HT-29 (cell line): ENCODE measurements at regions not wholly inside any gene's neighbourhood (a gene's known extent, or its start where the extent isn't known, plus 50 kb on each side); places are given as distances from the start of the nearest gene placed in this dataset.
"Not testable (repeated sequence)": the region's sequence is repeated elsewhere in the genome, so short reads cannot be mapped to it uniquely, and the experiment has no call there.

ENCODE experiments used
- DNase-seq: peaks from one replicate; pipeline ENCODE4 v3.0.0-alpha.2; 2015; ENCODE audit warnings: low spot score

DNA sequence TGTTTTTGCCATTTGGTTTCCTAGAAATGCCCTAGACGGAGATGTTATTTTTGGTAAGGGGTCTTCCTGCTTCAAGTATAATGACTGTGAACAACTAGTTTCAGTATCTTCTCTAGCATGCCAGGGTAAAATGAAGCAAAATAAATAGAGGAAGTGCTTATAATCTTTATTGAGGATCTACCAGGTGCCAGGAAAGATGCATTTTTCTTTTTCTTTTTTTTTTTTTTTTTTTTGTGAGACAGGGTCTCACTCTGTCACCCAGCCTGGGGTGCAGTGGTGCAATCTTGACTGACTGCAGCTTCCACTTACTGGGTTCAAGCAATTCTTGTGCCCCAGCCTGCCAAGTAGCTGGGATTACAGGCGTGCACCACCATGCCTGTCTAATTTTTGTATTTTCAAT, 146.6 kb upstream of the GRK3 start:
- DNase-seq = not testable (repeated sequence)

DNA sequence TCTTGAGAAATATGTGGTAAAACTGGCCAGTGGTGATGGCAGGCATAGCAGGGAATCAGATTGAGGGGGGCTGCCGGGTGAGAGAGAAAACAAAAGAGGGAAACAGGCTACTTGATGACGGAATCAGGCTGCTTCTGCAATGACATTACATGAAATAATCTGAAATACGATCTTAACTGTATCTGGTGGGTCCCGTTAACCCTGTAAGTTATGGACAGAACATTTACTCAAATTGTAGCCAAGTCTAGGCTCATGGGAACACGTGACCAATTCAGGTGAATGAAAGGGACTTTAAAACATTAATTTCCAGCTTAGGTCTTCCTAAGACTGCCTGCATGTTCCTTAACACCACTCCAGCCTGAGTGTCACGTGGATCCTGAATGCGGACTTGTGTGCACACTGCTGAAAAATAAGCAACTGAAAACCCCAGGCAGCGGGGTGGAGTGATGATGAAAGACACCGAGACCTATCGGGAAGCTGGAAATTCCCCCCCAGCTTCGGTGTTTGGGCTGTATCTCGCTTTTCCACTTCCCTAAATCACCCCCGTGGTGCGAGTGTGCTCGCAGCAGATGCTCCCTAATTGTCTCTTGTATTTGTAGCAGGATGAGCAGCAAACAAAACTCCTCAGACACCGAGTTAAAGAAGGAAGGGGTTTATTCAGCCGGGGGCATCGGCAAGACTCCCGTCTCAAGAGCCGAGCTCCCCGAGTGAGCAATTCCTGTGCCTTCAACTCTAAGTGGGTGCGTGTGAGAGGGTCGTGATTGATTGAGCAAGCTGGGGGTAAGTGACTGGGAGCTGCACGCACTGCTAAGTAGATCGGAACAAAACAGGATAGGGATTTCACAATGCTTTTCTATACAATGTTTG, 145.0 kb upstream of the GRK3 start:
- no peak for DNase-seq

DNA sequence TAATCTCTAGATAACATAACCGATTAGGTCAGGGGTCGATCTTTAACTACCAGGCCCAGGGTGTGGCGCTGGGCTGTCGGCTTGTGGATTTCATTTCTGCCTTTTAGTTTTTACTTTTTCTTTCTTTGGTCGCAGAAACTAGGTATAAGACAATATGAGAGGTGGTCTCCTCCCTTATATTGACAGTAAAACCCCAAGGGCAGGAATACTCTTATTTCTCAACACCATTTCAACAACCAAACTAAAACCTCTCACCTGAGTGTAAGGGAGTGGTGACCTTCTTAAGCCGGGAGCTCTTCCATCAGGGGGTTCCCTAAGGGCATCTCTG, 144.4 kb upstream of the GRK3 start:
- DNase-seq = not testable (repeated sequence)

DNA sequence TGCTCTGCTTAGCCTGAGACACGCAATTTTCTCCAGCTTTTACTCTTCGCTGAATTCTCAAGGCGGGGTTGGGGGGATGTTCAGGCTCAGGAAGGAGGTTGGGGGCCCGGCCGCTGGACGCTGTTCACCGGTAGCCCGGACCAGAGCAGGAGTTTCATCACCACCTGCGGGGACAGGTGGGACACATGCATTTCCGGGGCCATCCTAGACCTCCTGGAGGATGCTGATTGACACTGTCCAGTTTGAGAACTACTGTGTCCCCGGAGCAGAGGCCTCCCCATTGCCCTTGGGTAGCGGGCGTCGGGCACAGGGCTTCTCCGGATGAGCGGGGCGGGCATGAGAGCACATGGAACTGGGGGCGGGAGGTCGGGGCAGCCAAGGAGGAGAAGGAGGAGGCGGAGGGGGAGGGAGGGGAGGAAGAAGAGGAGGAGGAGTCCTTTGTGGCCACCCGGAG, 144.0 kb upstream of the GRK3 start:
- no peak for DNase-seq

DNA sequence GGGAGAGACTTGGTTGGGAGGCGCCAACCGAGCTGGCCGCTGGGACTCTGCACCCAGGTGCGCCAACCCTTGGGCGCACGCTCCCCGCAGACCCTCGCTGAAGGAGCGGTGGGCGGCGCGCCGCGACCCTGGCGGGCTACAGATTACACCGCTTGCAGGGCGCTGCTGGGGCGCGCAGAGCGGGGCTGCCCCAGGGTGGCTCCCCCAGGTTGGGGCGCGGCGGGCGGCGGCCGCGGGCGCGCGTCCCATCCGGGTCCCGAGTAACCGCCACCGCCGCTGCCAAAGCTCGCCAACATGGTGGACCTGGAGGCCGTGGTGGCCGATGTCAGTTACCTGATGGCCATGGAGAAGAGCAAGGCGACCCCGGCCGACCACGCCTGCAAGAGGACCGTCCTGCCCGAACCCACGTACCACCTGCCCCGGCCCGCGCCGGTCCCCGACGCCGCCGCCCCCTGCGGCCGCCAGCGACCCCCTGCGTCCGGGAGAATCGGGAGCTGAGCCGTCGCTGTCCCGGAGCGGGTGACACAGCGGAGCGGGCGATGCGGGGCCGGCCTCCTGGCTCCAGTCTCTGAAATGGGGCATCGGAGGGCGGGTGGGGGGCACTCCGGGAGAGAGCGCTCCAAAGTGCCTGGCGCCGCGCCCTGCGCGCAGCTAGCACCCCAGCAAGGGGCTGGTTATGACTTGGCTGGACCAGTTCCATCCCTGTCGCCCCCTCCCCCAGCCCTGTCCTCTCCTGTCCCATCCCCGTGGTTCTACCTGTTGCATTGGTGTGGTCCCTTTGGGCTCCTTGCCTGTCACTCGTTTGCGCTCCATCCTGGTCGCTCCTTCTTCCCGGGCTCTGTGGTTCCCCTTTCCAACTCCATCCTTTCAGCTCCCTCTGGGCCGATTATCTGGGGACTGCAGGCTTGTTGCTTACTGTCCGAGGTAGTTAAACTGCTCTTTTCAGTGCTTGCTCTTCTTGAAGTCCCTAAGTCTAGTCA, 143.3 kb upstream of the GRK3 start:
- no peak for DNase-seq

DNA sequence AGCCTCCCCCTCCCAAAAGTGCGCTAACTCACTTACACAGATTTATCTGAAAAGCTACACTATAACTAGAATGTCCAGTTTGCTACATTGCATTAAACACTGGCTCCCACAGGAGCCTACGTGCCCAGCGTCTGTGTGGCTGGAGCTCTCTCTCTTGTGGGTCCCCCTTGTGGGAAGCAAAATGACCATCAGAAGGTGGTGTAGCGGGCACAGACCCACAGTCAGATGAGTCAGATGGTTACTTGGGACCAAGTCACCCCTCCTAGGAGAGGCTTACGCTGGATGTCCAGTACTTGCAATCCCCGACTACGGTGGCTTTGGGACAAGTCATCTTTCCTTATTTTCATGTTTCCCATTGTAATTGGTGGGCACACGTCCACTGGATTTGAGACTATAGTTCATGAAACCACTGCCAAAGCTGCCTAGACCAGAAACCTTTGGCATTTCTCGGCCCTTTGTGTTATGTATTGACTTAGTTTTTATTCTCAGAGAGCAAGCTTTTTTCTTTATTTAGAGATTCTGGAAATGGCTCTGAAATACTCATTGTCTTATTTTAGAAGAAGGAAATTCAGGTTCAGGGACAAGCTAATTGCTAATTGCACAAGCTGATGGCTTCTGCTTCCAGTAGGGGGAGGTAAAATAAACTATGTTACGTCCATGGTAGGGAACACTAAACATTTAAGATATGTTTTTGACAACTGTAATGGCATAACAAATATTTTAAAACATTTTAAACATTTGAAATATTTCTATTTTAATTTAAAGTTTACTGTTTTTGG, 137.8 kb upstream of the GRK3 start:
- DNase-seq = not testable (repeated sequence)

DNA sequence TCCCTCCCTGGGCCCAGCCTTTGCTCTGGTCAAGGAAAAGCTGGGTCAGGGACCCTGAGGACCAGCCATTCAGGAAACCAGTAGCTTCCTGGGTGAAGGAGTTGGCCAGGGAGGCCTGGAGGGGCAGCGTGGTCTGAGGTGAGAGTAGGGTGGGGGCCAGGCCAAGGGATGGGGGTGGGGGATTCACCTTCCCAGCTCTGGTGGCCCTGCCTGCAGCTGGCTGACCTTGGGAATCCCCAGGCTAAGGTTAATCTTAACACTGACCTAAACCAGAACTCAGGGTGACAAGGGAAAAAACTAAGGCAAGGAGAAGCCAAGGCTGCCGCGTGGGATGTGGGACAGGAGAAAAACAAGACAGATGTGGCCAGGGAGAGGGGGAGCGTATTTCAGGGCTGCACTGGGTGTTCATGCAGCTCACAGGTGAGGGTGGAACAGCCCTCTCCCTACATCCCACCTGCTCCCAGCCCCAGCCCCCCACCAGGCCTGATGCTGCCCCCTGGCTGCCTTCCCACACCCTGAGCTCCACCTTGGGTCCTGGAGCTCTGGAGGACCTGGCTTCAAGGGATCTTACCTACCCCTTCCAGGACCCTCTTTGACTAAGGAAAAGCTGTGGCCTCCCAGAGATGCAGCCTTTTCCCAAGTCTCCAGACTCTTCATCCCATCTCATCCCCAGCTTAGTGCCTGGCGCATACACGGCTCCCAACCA, 132.7 kb upstream of the GRK3 start:
- not testable (repeated sequence) for DNase-seq

DNA sequence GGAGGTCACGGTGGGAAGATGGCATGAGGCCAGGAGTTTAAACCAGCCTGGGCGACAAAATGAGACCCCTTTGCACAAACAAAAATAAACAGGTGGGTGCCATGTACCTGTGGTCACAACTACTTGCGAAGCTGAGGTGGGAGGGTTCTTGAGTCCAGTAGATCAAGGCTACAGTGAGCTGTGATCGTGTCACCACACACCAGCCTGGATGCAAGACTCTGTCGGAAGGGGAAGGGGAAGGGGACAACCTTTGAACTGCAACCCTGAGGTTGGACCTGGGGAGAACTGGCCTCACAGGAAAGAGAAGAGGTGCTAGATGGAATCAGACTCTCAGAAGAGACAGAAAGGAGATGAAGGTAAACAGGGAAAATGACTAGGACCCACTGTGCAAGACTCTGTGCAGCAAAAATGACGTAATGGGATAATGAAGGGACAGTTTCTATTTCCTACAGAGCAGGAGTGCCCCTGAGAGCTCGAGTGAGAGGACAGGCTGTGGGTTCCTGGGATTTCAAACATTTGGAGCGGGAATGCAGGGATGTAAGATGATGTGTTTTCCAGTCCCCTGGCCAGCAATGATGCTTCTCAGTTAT, 131.0 kb upstream of the GRK3 start:
- DNase-seq = not testable (repeated sequence)

DNA sequence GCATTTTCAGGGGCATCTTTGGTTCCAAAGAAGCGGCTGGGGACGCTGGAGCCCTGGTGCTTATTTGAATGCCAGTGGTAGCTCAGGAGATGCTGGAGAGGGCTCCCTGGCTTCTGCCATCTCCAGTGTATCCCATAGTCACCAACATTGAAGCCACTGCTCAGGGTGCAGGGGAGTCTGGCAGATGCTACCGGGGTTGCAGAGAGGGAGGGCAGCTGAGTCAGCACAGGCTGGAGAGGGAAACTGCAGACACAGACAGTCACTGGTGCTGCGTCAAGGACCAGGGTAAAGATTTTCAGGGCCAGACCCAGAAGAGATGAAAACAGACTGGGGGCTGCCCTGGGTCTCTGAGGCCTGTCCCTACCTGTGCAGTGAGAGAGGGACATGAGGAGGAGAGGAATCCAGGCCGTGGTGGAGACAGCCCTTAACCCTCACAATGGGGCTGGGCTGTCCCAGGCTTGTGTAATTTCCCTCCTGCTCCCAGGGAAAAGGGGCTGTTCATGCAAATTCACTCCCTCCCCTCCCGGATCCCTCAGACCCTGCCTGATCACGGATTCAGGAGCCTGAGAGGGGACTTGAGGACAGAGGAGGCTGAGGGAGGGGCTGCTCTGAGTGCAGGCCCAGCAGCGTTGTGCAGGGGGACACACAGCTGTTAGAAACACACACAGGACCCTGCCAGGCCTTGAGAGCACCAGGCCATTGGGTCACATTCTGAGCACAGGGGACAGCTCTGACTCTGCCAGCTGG, 126.9 kb upstream of the GRK3 start:
- no peak for DNase-seq

DNA sequence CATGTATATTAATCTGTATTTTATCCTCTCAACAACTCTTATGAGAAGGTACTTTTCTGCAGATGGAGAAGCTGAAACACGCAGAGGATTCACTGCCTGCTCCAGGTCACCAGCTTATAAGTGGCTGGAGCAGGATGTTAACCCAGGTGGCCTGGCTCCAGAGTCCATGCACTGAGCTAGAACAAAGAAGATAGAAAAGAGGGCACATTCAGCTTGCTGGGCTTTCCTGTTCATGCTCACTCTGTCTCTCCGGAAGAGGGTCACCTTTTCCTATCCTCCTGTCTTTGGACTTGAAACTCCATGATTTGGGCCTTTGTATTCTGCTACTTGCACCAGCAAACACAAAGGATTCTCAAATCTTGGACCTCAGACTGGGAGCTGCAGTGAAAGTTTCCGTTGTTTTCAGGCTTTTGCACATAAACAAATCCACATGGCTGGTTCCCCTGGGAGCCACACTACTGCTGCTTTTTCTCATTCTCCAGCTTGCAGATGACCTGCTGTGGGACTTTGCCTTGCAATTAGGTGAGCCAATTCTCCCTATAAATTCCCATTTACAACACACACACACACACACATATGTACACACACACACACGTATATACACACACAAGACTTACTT, 117.3 kb upstream of the GRK3 start:
- no peak for DNase-seq

DNA sequence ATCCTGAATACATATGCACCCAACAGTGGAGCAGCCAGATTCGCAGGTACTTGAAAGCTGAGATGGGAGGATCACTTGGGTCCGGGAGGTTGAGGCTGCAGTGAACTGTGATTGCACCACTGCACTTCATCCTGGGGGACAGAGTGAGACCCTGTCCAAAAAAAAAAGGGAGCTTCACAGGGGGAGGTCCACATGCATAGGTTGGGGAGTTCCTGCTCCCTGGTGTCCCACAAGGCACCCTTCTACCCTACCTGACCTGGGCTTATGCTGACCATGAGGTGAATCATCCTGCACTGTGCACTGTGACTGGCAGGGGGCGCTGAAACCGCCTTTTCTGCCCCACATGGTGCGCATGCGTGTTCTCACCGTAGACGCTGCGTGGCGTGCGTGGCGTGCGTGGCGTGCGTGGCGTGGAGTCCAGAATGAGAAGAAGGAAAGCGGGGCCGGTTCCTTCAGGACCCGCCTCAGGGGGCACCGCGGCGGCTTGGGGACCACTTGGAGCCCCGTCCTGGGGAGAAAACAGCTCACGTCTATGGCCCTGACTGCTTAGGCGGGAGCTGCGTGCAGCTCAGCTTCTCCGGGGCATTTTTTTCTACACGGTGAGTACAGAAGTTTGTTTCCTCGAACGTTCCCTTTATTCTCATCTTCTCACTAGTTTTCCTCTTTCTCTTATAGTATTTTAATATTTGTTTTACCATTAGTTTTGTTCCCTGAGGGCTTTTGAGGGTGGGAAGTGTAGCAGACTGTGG, 116.6 kb upstream of the GRK3 start:
- DNase-seq = peak; percentile 93

DNA sequence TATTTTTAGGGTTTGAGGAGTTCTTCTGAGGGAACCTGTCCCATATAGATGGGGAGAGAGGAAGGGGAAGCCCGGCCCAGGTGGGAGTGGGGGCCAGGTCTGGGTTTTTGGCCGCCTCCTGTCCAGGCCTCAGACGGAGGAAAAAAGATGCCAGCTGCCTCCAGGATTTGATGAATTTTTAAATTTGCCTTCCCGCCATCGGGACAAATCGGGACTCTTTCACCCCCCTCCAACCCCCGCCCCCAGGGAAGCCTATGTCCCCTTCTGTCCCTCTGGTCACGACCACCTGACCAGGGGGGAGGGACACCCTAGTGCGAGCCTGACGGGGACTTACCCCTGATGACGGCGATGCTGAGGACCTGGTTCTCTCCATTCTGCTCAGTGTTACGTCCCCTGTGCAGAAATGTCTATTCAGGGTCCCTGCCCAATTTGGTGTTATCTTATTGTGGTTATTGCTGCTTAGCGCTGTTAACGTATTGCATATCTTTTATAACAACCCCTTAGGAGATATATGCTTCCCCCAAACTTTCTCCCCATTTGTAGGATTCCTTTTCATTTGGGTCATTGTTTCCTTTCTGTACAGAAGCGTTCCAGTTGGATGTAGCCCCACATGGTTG, 115.9 kb upstream of the GRK3 start:
- no peak for DNase-seq

DNA sequence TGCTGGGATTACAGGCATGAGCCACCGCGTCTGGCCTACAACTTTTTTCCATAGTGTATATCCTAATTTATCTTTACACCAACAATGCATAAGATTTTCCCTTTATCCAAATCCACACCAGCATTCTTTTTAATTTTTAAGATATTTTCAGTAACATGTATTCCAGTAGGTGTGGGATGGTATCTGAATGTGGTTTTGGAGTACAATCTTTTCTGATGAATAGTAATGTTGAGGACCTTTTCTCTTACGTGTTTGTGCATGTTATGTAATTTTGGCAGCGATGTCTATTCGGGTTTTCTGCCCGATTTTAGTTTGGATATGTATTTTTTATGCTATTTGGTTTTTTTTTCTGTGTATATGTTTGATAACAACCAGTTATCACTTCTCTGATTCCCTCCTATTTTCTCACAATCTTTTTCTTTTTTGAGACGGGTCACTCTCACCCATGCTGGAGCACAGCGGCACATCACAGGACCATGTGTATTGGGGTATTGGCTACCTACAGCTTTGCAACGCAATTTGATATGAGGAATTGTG, 114.6 kb upstream of the GRK3 start:
- no peak for DNase-seq

DNA sequence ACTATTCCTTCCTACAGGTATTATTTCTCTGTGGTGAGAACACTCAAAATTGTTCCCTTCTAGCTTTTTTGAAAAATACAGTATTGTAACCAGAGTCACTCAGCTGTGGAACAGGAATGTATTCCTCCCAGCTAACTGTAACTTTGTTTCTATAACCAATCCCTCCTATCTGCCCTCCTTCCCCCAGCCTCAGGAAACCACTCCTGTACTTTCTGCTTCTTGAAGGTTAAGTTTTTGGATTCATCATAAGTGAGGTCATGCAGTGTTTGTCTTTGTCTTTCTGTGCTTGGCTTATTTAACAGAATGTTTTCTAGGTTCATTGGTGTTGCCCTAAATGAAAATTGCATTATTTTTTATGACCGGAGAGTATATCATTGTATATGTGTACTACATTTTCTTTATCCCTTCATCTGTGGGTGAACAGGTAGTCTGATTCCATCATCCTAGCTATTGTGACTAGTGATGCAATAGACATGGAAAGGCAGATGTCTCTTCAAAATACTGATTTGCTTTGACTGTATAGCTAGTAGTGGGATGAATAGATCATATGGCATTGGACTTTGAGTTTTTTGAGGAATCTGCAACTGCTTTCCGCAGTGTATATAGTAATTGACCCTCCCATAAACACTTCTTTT, 112.9 kb upstream of the GRK3 start:
- DNase-seq = no peak

DNA sequence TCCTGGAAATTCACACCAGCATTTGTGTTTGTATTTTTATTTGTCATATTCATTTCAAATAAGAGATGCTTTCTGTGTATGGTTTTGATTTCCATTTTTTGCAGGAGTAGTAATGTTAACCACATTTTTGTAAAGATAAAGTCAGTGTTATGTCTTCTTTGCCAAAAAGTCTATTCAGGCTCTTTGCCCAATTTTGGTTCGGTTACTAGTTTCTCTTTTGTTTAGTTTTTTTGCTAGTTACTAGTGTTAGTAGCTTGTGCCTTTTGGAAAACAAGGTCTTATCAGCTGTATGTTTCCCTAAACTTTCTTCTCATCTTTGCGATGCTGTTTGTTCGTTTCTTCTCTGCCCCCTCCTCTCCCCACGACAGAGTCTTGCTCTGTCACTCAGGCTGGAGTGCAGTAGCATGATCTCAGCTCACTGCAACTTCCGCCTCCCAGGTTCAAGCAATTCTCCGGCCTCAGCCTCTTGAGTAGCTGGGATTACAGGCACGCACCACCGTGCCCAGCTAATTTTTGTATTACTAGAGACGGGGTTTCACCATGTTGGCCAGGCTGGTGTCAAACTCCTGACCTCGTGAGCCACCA, 112.3 kb upstream of the GRK3 start:
- DNase-seq = no peak

DNA sequence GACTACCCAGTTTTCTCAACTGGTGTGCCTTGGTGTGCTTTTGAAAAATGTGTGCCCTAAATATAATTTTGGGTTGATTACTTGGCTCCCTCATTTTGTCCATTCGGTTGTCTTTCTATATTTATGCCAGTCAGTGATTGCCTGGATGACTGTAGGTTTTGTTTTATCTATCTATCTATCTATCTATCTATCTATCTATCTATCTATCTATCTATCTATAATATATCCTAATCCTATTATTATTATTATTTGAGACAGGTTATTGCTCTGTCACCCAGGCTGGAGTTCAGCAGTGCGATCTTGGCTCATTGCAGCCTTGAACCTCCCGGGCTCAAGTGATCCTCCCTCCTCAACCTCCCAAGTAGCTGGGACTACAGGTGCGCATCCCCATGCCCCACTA, 111.4 kb upstream of the GRK3 start:
- DNase-seq = no peak

DNA sequence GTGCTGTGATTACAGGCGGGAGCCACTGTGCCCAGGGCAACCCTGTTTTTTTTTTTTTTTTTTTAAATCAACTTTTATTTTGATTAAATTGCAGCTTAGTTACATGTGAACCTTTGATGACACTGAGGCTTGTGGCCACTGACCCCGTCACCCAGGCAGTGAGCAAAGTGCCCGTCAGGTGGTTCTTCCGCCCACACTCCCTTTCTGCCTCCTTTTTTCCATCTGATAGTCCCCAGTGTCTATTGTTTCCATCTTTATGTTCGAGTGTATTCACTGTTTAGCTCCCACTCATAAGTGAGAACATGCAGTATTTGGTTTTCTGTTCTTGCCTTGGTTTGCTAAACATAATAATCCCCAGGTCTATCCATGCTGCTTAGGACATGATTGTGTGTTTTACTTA, 110.9 kb upstream of the GRK3 start:
- DNase-seq = no peak
